K562 (cell line): ENCODE measurements at regions not wholly inside any gene's neighbourhood (a gene's known extent, or its start where the extent isn't known, plus 50 kb on each side); places are given as distances from the start of the nearest gene placed in this dataset.
A peak's percentile ranks its signal among the peaks of the same experiment; 100 is the strongest.
"Not testable (repeated sequence)": the region's sequence is repeated elsewhere in the genome, so short reads cannot be mapped to it uniquely, and the experiment has no call there.

Experiments used
- CCNT2 ChIP-seq: IDR thresholded peaks from 2 replicates; pipeline ENCODE4 v1.6.1; 2011; ENCODE audit warnings: borderline replicate concordance, low read depth, mild to moderate bottlenecking, moderate library complexity, mixed read lengths, low read length; ENCODE audit not compliant: insufficient read length; ENCODE audit errors: extremely low read depth
- CEBPB ChIP-seq: fragments of 450-650 bp; IDR thresholded peaks from 2 replicates; pipeline ENCODE4 v1.6.1; 2016; ENCODE audit warnings: missing genetic modification characterization, missing compliant biosample characterization
- CEBPG ChIP-seq, 3 experiments: fragments of 200-800 bp in 1 of 3; sonication (Bioruptor generic) in 1 of 3; sonication (generic) in 1 of 3; formaldehyde crosslinking in 1 of 3; IDR thresholded peaks in 2 of 3; conservative IDR thresholded peaks in 1 of 3; 2 replicates each; pipeline versions ENCODE4 v1.6.1 to v1.8.0; 2016 to 2022; ENCODE audit warnings: missing compliant biosample characterization in 2 of 3, missing genetic modification characterization in 2 of 3, mild to moderate bottlenecking in 1 of 3, missing genetic modification reagents in 1 of 3
- ETV1 ChIP-seq: fragments of 450-650 bp; conservative IDR thresholded peaks from 2 replicates; pipeline ENCODE4 v1.6.1; 2016; ENCODE audit warnings: missing genetic modification characterization, control low read depth, low read depth, missing compliant biosample characterization
- MEF2D ChIP-seq: conservative IDR thresholded peaks from 2 replicates; pipeline ENCODE4 v1.6.1; 2016; ENCODE audit warnings: low read depth, missing genetic modification characterization, missing compliant biosample characterization
- NCOR1 ChIP-seq: fragments of 450-650 bp; IDR thresholded peaks from 2 replicates; pipeline ENCODE4 v1.6.1; 2016; ENCODE audit warnings: mild to moderate bottlenecking, moderate library complexity
- PML ChIP-seq: IDR thresholded peaks from 2 replicates; pipeline ENCODE4 v1.6.1; 2012; ENCODE audit warnings: low read length, inconsistent platforms
- POLR2AphosphoS5 ChIP-seq: IDR thresholded peaks from 2 replicates; pipeline ENCODE4 v1.6.1; 2011; ENCODE audit warnings: mild to moderate bottlenecking, low read depth, low read length, moderate library complexity; ENCODE audit not compliant: control insufficient read depth, insufficient read depth
- RCOR1 ChIP-seq, 2 experiments: IDR thresholded peaks; 2 replicates each; pipeline ENCODE4 v1.6.1; 2012; ENCODE audit warnings: low read depth in 2 of 2, low read length in 2 of 2, borderline replicate concordance in 1 of 2, improper control_type of control experiment in 1 of 2
- SMARCE1 ChIP-seq: fragments of 450-650 bp; IDR thresholded peaks from 2 replicates; pipeline ENCODE4 v1.7.1; 2016; ENCODE audit warnings: mild to moderate bottlenecking
- SOX6 ChIP-seq: fragments of 450-650 bp; IDR thresholded peaks from 2 replicates; pipeline ENCODE4 v1.6.1; 2014; ENCODE audit warnings: mild to moderate bottlenecking
- TEAD4 ChIP-seq, 2 experiments: sonication (generic) in 1 of 2; formaldehyde crosslinking in 1 of 2; IDR thresholded peaks; 2 replicates each; pipeline versions ENCODE4 v1.6.1 to v1.8.0; 2012 to 2022; ENCODE audit warnings: borderline replicate concordance in 1 of 2, inconsistent platforms in 1 of 2, low read length in 1 of 2, mild to moderate bottlenecking in 1 of 2, missing genetic modification reagents in 1 of 2
- TF ChIP-seq, protein P1 (sequence below): fragments of 450-650 bp; formaldehyde crosslinking; IDR thresholded peaks from 2 replicates; pipeline ENCODE4 v1.4.0; 2022; ENCODE audit warnings: mild to moderate bottlenecking, moderate library complexity
- TF ChIP-seq, protein P2 (sequence below), 2 experiments: fragments of 200-800 bp in 1 of 2; sonication (Bioruptor generic) in 1 of 2; sonication (generic) in 1 of 2; formaldehyde crosslinking in 1 of 2; IDR thresholded peaks in 1 of 2; conservative IDR thresholded peaks in 1 of 2; 2 replicates each; pipeline versions ENCODE4 v1.5.0 to v1.6.1; 2016 to 2020; ENCODE audit warnings: missing compliant biosample characterization in 1 of 2, missing genetic modification characterization in 1 of 2, missing genetic modification reagents in 1 of 2

DNA sequence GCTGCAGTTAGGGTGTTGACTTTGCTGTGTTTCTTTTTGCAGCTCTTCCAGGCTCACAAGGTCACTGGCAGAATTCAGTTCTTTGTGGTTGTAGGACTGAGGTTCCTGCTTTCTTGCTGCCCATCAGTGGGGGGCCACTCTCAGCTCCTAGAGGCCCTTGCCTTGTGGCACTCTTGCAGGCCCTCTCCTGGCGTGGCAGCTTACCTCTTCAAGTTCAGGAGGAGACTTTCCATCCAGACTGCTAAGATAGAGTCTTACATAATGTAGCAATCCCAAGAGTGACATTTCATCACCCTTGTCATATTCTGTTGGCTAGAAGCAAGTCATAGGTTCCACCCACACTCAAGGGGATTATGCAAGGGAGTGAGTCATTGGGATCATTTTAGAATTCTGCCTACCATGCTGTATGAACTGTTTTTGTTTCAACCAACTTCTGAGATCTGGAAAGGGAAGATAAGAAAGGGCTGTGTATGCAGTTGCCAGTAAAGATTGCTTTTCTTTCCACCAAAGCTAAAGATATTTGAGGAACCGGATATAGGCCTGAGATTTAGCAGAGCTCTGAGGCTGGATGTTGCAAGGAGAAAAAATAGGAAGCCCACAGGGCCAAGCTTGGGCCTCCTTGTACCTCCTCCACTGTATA lies 91.7 kb downstream of the FAM72B start (continued):
- TF ChIP-seq, protein P1, sequence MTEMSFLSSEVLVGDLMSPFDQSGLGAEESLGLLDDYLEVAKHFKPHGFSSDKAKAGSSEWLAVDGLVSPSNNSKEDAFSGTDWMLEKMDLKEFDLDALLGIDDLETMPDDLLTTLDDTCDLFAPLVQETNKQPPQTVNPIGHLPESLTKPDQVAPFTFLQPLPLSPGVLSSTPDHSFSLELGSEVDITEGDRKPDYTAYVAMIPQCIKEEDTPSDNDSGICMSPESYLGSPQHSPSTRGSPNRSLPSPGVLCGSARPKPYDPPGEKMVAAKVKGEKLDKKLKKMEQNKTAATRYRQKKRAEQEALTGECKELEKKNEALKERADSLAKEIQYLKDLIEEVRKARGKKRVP (CRISPR knock-in tag) = 0 out of 2 replicates have a peak, but pooled peaks have one; percentile 19
- TF ChIP-seq SMARCE1 = peak; percentile 77; the same call in 1 of the 2 replicates
- TF ChIP-seq CEBPB = peak; percentile 84
- peak; percentile 65 for TF ChIP-seq MEF2D (tag)
- TF ChIP-seq POLR2AphosphoS5 = 0 out of 2 replicates have a peak, but pooled peaks have one; percentile 26
- TF ChIP-seq SOX6 = peak; percentile 76
- 0 out of 2 replicates have a peak, but pooled peaks have one; percentile 29 for TF ChIP-seq PML
- TF ChIP-seq RCOR1 (IDR thresholded peaks at IDR 0.05; ENCODE audit: borderline replicate concordance in 1 of 2, low read depth in 2 of 2, low read length in 2 of 2) = peak; percentile 85 to 94
- peak; percentile 86 for TF ChIP-seq ETV1 (tag)
- peak; percentile 33 for TF ChIP-seq CCNT2
- peak; percentile 83 for TF ChIP-seq NCOR1
- peak; percentile 76 for TF ChIP-seq TEAD4 (IDR thresholded peaks at IDR 0.05; ENCODE audit: low read length)
- TF ChIP-seq TEAD4 (CRISPR knock-in tag; IDR thresholded peaks at IDR 0.05; ENCODE audit: borderline replicate concordance); CEBPG (CRISPR knock-in tag; IDR thresholded peaks at IDR 0.05): not testable (repeated sequence)
- TF ChIP-seq CEBPG (tag; conservative IDR thresholded peaks at IDR 0.05 in 1 of 2, IDR thresholded peaks at IDR 0.05 in 1 of 2) = peak in 1 of 2 experiments; percentile 90; a peak in 2 of 4 replicates
- TF ChIP-seq, protein P2, sequence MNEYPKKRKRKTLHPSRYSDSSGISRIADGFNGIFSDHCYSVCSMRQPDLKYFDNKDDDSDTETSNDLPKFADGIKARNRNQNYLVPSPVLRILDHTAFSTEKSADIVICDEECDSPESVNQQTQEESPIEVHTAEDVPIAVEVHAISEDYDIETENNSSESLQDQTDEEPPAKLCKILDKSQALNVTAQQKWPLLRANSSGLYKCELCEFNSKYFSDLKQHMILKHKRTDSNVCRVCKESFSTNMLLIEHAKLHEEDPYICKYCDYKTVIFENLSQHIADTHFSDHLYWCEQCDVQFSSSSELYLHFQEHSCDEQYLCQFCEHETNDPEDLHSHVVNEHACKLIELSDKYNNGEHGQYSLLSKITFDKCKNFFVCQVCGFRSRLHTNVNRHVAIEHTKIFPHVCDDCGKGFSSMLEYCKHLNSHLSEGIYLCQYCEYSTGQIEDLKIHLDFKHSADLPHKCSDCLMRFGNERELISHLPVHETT (CRISPR knock-in tag; conservative IDR thresholded peaks at IDR 0.05 in 1 of 2, IDR thresholded peaks at IDR 0.05 in 1 of 2) = 0 out of 4 replicates have a peak, but pooled peaks of 1 of the 2 experiments have one; percentile 49
